ENCODE measurements at regions not wholly inside any gene's neighbourhood (a gene's known extent, or its start where the extent isn't known, plus 50 kb on each side); places are given as distances from the start of the nearest gene placed in this dataset.

GRCh38 chr6:4553387-4553786 is 222.8 kb upstream of the CDYL start:
- DNase-seq, result no peak

- DNase-seq, result no peak
Observed at GRCh38 chr6:4550227-4550597, 226.0 kb upstream of the CDYL start.

GRCh38 chr6:4549556-4550226 is 226.5 kb upstream of the CDYL start:
- DNase-seq, result no peak

- DNase-seq, result no peak
Observed at GRCh38 chr6:4545893-4546292, 230.3 kb upstream of the CDYL start.

- DNase-seq, result no peak
Observed at GRCh38 chr6:4543596-4543995, 232.6 kb upstream of the CDYL start.

- DNase-seq, result no peak
Observed at GRCh38 chr6:4533576-4533975, 242.6 kb upstream of the CDYL start.

- DNase-seq, result no peak
Observed at GRCh38 chr6:4531406-4531805, 244.8 kb upstream of the CDYL start.

- DNase-seq, result no peak
Observed at GRCh38 chr6:4522453-4522852, 253.8 kb upstream of the CDYL start.

- no peak for DNase-seq
Observed at GRCh38 chr6:4521070-4521469, 255.1 kb upstream of the CDYL start.

- DNase-seq, result no peak
Observed at GRCh38 chr6:4518506-4518905, 257.7 kb upstream of the CDYL start.

GRCh38 chr6:4516206-4516605 is 260.0 kb upstream of the CDYL start:
- no peak for DNase-seq

GRCh38 chr6:4513561-4513960 is 262.6 kb upstream of the CDYL start:
- no peak for DNase-seq

GRCh38 chr6:4512051-4512471 is 264.1 kb upstream of the CDYL start:
- no peak for DNase-seq

- no peak for DNase-seq
Observed at GRCh38 chr6:4511641-4512020, 264.6 kb upstream of the CDYL start.

GRCh38 chr6:4510906-4511640 is 265.1 kb upstream of the CDYL start:
- no peak for DNase-seq

- DNase-seq, result no peak
Observed at GRCh38 chr6:4510317-4510716, 265.9 kb upstream of the CDYL start.

GRCh38 chr6:4509506-4509905 is 266.7 kb upstream of the CDYL start:
- no peak for DNase-seq

- DNase-seq, result no peak
Observed at GRCh38 chr6:4506792-4507191, 269.4 kb upstream of the CDYL start.

GRCh38 chr6:4506223-4506622 is 270.0 kb upstream of the CDYL start:
- DNase-seq, result no peak

GRCh38 chr6:4504700-4505099 is 271.5 kb upstream of the CDYL start:
- DNase-seq, result no peak

GRCh38 chr6:4503700-4504099 is 272.5 kb upstream of the CDYL start:
- DNase-seq, result no peak

- no peak for DNase-seq
Observed at GRCh38 chr6:4496284-4496683, 279.9 kb upstream of the CDYL start.

GRCh38 chr6:4491501-4492260 is 284.5 kb upstream of the CDYL start:
- no peak for DNase-seq

- DNase-seq, result no peak
Observed at GRCh38 chr6:4489538-4489937, 286.7 kb upstream of the CDYL start.

All from NCI-H1048 (cell line).